K562 (cell line): ENCODE measurements at regions not wholly inside any gene's neighbourhood (a gene's known extent, or its start where the extent isn't known, plus 50 kb on each side); places are given as distances from the start of the nearest gene placed in this dataset.

Source experiments
- ATAC-seq: fragments of 200-7000 bp; cut with Tn5 transposase; 3 replicates; pipeline ENCODE4 v1.9.1; 2020; ENCODE audit warnings: moderate library complexity
- BruUV-seq: library from RNA; stranded (reverse); fragments of 400-500 nt; replicated peaks from 2 replicates; lab custom pipeline; 2021; lab: Mats Ljungman, UMichigan
- CTCF ChIA-PET: fragments of 300-600 bp; formaldehyde crosslinking; extraction: SDS; loops from one replicate; lab custom pipeline; 2021; ENCODE audit warnings: low intra/inter-chr PET ratio; lab: Yijun Ruan, JAX
- POLR2A ChIA-PET: fragments of 300-600, 350-650 bp; sonication (Branson Sonifier 250); formaldehyde crosslinking; extraction: SDS; loops from one replicate; lab custom pipeline; 2021; ENCODE audit warnings: antibody characterized with exemption, inconsistent platforms; lab: Yijun Ruan, JAX
- DNase-seq, 4 experiments: peaks; one replicate each; pipeline versions ENCODE4 v3.0.0 to v3.0.0-alpha.2; 2011 to 2018; ENCODE audit warnings: low spot score in 3 of 4, mixed read lengths in 3 of 4; ENCODE audit errors: extremely low read depth in 1 of 4
- FAIRE-seq: peaks from 2 replicates; lab custom pipeline; 2011; peaks lifted over from hg19 to GRCh38; lab: Jason Lieb, UNC
- H2AFZ ChIP-seq: 2 replicates; pipeline ENCODE4 v1.6.0; 2011; ENCODE audit warnings: low read depth, low read length, control low read depth, inconsistent platforms
- H3K27ac ChIP-seq: fragments of 200-600 bp; 3 replicates; pipeline ENCODE4 v1.8.0; 2011; ENCODE audit warnings: low read depth, mild to moderate bottlenecking, control low read depth, inconsistent platforms, low read length, moderate library complexity, mixed read lengths; ENCODE audit errors: extremely low read depth
- H3K27me3 ChIP-seq, 2 experiments: fragments of 300-600 bp in 1 of 2; 2 replicates in 1 of 2; 3 replicates in 1 of 2; pipeline versions ENCODE4 v1.6.0 to v1.8.0; 2011; ENCODE audit warnings: inconsistent platforms in 2 of 2, low read length in 2 of 2, mild to moderate bottlenecking in 1 of 2, mixed read lengths in 1 of 2, moderate library complexity in 1 of 2; ENCODE audit not compliant: control insufficient read depth in 2 of 2, insufficient read depth in 2 of 2
- H3K36me3 ChIP-seq: fragments of 300-600 bp; 3 replicates; pipeline ENCODE4 v1.8.0; 2011; ENCODE audit warnings: mild to moderate bottlenecking, low read length, inconsistent platforms; ENCODE audit not compliant: control insufficient read depth, insufficient read depth
- H3K4me1 ChIP-seq, 2 experiments: fragments of 200-600 bp in 1 of 2; replicated peaks in 1 of 2; 2 replicates in 1 of 2; 3 replicates in 1 of 2; pipeline versions ENCODE4 v1.5.1 to v1.8.0; 2011; ENCODE audit warnings: inconsistent platforms in 2 of 2, low read length in 2 of 2, mild to moderate bottlenecking in 1 of 2, mixed read lengths in 1 of 2, moderate library complexity in 1 of 2; ENCODE audit not compliant: control insufficient read depth in 2 of 2, insufficient read depth in 2 of 2
- H3K4me2 ChIP-seq: 2 replicates; pipeline ENCODE4 v1.6.1; 2011; ENCODE audit warnings: low read length, control low read depth, inconsistent platforms, mixed read lengths; ENCODE audit not compliant: insufficient read depth
- H3K4me3 ChIP-seq: fragments of 200-600 bp; sonication (generic), shearing (Covaris generic); 2 replicates; pipeline ENCODE4 v1.5.1; 2016; ENCODE audit warnings: control low read depth, inconsistent platforms
- H3K79me2 ChIP-seq: fragments of 200-600 bp; 3 replicates; pipeline ENCODE4 v1.8.0; 2011; ENCODE audit warnings: low read length, inconsistent platforms; ENCODE audit not compliant: control insufficient read depth, insufficient read depth
- H3K9ac ChIP-seq, 2 experiments: 2 replicates each; pipeline versions ENCODE4 v1.6.0 to v1.6.1; 2011; ENCODE audit warnings: low read depth in 2 of 2, low read length in 2 of 2, control low read depth in 1 of 2, inconsistent platforms in 1 of 2, mild to moderate bottlenecking in 1 of 2, mixed read lengths in 1 of 2; ENCODE audit not compliant: insufficient read depth in 1 of 2
- H3K9me1 ChIP-seq: one replicate; pipeline ENCODE4 v1.6.0; 2011; ENCODE audit warnings: inconsistent platforms, mild to moderate bottlenecking, low read length, moderate library complexity; ENCODE audit not compliant: control insufficient read depth, insufficient read depth
- H3K9me3 ChIP-seq: replicated peaks from 2 replicates; pipeline ENCODE4 v1.5.1; 2011; ENCODE audit warnings: low read depth, low read length, inconsistent platforms; ENCODE audit not compliant: control insufficient read depth, insufficient read depth
- H4K20me1 ChIP-seq: replicated peaks from 2 replicates; pipeline ENCODE4 v1.6.1; 2011; ENCODE audit warnings: low read length, inconsistent platforms, mixed read lengths; ENCODE audit not compliant: control insufficient read depth, insufficient read depth
- CBX5 ChIP-seq: IDR thresholded peaks from 2 replicates; pipeline ENCODE4 v1.6.1; 2014; ENCODE audit warnings: low read depth, borderline replicate concordance
- EWSR1 ChIP-seq: fragments of 450-650 bp; IDR thresholded peaks from 2 replicates; pipeline ENCODE4 v1.6.1; 2018; ENCODE audit warnings: borderline replicate concordance, mild to moderate bottlenecking, low read depth, moderate library complexity; ENCODE audit not compliant: partially characterized antibody
- HNRNPUL1 ChIP-seq: fragments of 200-400 bp; formaldehyde crosslinking; IDR thresholded peaks from 2 replicates; pipeline ENCODE4 v1.6.1; 2017; ENCODE audit warnings: low read length
- MAFG ChIP-seq: fragments of 450-650 bp; conservative IDR thresholded peaks from 2 replicates; pipeline ENCODE4 v1.6.1; 2016; ENCODE audit warnings: missing genetic modification characterization, missing compliant biosample characterization
- OTX1 ChIP-seq: fragments of 450-650 bp; formaldehyde crosslinking; IDR thresholded peaks from 2 replicates; pipeline ENCODE4 v1.4.0; 2022; ENCODE audit warnings: mild to moderate bottlenecking
- POLR2AphosphoS2 ChIP-seq: IDR thresholded peaks from 2 replicates; pipeline ENCODE4 v1.6.1; 2012; ENCODE audit warnings: low read length, improper control_type of control experiment
- RBM17 ChIP-seq: fragments of 200-400 bp; formaldehyde crosslinking; IDR thresholded peaks from 2 replicates; pipeline ENCODE4 v1.6.1; 2017; ENCODE audit warnings: low read depth, mild to moderate bottlenecking, low read length, borderline replicate concordance
- SIX5 ChIP-seq, 2 experiments: IDR thresholded peaks; 2 replicates each; pipeline ENCODE4 v1.6.1; 2011; ENCODE audit warnings: low read length in 2 of 2, borderline replicate concordance in 1 of 2, low read depth in 1 of 2, mild to moderate bottlenecking in 1 of 2, moderate library complexity in 1 of 2; ENCODE audit not compliant: insufficient read depth in 1 of 2
- TARDBP ChIP-seq: fragments of 450-650 bp; IDR thresholded peaks from 2 replicates; pipeline ENCODE4 v1.6.1; 2016
- ZBED1 ChIP-seq: IDR thresholded peaks from 2 replicates; pipeline ENCODE4 v1.6.1; 2014
- ZFP30 ChIP-seq: fragments of 250-450 bp; sonication (Bioruptor Pico); IDR thresholded peaks from 2 replicates; pipeline ENCODE4 v1.8.0; 2022; ENCODE audit warnings: moderate library complexity, mild to moderate bottlenecking, inconsistent platforms, borderline replicate concordance
- ZNF197 ChIP-seq: fragments of 200-800 bp; sonication (Bioruptor generic); IDR thresholded peaks from 2 replicates; pipeline ENCODE4 v1.6.1; 2016; ENCODE audit warnings: low read depth, missing genetic modification characterization, missing compliant biosample characterization
- ZNF780A ChIP-seq: fragments of 250-450 bp; sonication (Bioruptor Pico); IDR thresholded peaks from 2 replicates; pipeline ENCODE4 v1.5.0; 2021; ENCODE audit warnings: mild to moderate bottlenecking
- whole genome bisulfite sequencing: fragments of 100-300 bp; shearing (Covaris generic); methylation state at CpG from one replicate; pipeline ENCODE4 v1.1.6; 2016; ENCODE audit warnings: low coverage, mixed read lengths; ENCODE audit not compliant: insufficient coverage; ENCODE audit errors: missing lambda C conversion rate; 5-methylcytosine and 5-hydroxymethylcytosine counted together
- in situ Hi-C: fragments of 300-500 bp; cut with MboI; formaldehyde crosslinking; loops from 4 replicates; pipeline ENCODE4 v1.15.0; 2018; ENCODE audit warnings: inconsistent platforms, mixed read lengths
- intact Hi-C: fragments of 100-400 bp; cut with micrococcal nuclease; formaldehyde crosslinking; loops from 2 replicates; pipeline ENCODE4 v1.14.2; 2022
- TF ChIP-seq, protein P1 (sequence below): sonication (generic); formaldehyde crosslinking; IDR thresholded peaks from 2 replicates; pipeline ENCODE4 v1.8.0; 2022; ENCODE audit warnings: missing genetic modification reagents, mild to moderate bottlenecking, borderline replicate concordance

DNA sequence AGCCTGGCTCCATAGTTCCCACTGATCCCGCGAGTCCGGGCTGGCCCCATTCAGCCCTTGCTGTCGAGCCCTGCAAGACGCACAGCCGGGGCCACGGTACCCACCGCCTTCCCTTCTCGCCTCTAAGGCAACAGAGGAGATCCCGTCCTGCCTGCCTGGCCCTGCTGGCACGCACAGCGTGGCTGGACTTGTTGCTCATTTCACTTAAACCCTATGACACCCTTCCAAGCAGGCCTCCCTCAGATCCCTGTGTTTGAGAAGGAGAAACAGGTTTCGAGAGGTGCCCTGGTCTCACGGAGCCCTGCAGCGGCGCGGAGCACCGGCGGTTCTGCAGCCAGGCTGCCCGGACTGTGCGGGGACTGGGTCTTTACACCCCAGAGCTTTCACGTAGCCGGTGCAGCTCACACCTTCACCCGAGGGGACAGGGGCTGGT, 1048.4 kb downstream of the BRD1 start:
- H3K36me3 ChIP-seq, result no peaks in the 10 kb centered on the region
- TF ChIP-seq SIX5 (IDR thresholded peaks at IDR 0.05; ENCODE audit: borderline replicate concordance in 1 of 2, insufficient read depth in 1 of 2, low read depth in 1 of 2, low read length in 2 of 2) (no peak), ZBED1 (no peak), EWSR1 (no peak), ZFP30 (CRISPR knock-in tag) (no peak), MAFG (tag) (no peak), ZNF780A (CRISPR knock-in tag) (no peak), POLR2AphosphoS2 (no peak), RBM17 (no peak), TARDBP (no peak), OTX1 (CRISPR knock-in tag) (no peak), HNRNPUL1 (no peak), CBX5 (no peak), ZNF197 (CRISPR knock-in tag) (no peak)
- TF ChIP-seq, protein P1, sequence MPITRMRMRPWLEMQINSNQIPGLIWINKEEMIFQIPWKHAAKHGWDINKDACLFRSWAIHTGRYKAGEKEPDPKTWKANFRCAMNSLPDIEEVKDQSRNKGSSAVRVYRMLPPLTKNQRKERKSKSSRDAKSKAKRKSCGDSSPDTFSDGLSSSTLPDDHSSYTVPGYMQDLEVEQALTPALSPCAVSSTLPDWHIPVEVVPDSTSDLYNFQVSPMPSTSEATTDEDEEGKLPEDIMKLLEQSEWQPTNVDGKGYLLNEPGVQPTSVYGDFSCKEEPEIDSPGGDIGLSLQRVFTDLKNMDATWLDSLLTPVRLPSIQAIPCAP, result no peak
- TF ChIP-seq, all 486 proteins: peak for 0
- ATAC-seq (no peak), DNase-seq (no peak), FAIRE-seq (no peak)
- ChIA-PET POLR2A (no interaction called here), CTCF (no interaction called here)
- in situ Hi-C loops (no loop called here), intact Hi-C loops (no loop called here)
- WGBS, result 0% methylated on average over 2 of the region's 24 CpGs
- Histone ChIP-seq H3K9me1 (no peaks in the 10 kb centered on the region), H3K79me2 (no peaks in the 10 kb centered on the region), H2AFZ (no peak overlapping the region), H3K27me3 (peaks cover 0 to 6% of the 10 kb centered on the region in 2 experiments; a peak in 1 of 5 replicates), H4K20me1 (no peaks in the 10 kb centered on the region), H3K4me3 (no peak overlapping the region), H3K4me2 (no peak overlapping the region), H3K4me1 (no peaks in the 10 kb centered on the region), H3K9me3 (no peaks in the 10 kb centered on the region), H3K9ac (no peak overlapping the region), H3K27ac (no peak overlapping the region)
- no TSS peak for BruUV-seq
